ENCODE measurements at regions not wholly inside any gene's neighbourhood (a gene's known extent, or its start where the extent isn't known, plus 50 kb on each side); places are given as distances from the start of the nearest gene placed in this dataset.
"Not testable (repeated sequence)": the region's sequence is repeated elsewhere in the genome, so short reads cannot be mapped to it uniquely, and the experiment has no call there.

DNA sequence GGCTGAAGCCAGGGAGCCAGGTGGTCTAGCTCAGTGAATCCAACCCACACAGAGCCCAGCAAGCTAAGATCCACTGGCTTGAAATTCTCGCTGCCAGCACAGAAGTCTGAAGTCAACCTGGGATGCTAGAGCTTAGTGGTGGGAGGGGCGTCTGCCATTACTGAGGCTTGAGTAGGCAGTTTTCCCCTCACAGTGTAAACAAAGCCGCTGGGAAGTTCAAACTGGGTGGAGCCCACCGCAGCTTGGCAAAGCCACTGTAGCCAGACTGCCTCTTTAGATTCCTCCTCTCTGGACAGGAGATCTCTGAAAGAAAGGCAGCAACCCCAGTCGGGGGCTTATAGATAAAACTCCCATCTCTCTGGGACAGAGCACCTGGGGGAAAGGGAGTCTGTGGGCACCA is 452.1 kb downstream of the NR4A2 start:
- not testable (repeated sequence) for DNase-seq

DNA sequence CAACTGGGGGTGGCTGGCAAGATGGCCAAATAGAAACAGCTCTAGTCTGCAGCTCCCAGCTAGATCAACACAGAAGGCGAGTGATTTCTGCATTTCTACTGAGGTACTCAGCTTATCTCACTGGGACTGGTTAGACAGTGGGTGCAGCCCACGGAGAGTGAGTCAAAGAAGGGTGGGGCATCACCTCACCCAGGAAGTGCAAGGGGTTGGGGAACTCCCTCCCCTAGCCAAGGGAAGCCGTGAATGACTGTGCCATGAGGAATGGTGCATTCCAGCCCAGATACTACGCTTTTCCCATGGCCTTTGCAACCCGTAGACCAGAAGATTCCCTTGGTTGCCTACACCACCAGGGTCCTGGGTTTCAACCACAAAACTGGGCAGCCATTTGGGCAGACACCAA is 452.6 kb downstream of the NR4A2 start:
- DNase-seq = not testable (repeated sequence)

DNA sequence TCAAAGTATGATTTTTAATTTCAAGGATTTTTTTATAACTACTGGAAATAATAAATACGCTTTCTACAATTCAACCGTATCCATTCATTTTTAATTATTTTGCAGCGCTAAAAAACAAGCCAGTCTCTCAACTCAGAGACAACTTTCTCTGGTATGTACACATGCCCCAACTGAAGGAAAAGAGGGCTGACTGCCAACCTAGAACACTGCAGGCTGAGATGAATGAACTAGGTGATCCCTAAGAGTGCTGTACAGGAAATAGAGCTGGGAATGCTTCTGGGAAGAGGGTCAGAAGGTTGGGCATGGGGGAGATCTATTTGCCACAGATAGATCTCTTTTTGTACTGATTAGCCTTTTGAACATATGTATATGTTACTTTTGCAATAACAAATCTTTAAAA is 460.1 kb downstream of the NR4A2 start:
- DNase-seq = no peak

DNA sequence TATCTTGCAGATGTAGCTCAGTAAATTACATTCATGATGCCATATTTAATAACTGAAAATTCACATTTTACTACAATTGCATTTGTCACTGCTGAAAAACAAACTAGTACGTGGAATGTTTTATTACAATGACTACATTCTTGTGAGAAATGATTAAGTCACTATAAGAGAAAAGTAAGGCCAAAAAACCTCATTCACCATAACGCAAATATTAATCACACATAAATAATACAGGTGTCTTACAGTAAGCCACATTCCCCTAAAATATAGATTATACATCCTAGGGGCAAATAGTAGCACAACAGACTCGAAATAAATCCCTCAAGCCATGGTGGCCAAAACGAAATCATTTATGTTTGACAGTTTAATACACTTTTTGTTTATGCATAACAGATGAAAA is 460.6 kb downstream of the NR4A2 start:
- no peak for DNase-seq

DNA sequence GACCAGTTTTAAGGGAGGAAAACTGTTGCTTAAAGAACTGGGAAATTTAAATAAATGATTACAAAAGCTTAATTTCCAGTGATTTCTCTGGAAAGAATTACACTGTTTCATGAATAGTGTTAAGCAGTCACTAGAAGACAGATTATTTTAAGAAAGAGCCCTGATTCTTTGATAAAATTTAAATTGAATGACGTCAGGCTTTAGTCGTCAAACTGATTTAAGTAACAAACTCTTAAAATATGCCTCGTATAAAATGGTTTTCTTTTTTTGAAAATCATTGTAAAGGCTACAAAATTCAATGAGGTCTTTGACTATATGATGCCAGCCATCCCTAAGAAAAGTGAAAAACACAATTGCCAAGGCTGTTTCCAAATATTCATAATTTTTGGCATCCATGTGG is 465.0 kb downstream of the NR4A2 start:
- no peak for DNase-seq

DNA sequence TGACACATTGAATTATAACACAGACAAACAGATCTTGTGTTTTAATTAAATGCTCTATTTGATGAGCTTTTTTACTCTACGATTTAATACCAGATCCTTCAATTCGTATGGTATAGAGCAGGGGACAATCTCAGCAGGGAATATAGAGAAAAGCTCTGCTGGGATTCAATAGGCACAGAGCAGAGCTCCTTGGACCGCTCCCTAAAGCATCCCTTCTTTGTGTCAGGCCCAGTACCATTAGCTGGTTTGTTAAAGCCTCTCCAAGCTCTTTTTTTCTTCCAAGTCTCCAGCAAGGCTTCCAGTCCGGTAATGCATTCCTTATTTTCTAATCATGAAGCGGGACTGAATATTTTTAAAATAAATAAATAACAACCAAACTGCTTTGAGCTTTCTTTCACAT is 466.0 kb downstream of the NR4A2 start:
- no peak for DNase-seq

DNA sequence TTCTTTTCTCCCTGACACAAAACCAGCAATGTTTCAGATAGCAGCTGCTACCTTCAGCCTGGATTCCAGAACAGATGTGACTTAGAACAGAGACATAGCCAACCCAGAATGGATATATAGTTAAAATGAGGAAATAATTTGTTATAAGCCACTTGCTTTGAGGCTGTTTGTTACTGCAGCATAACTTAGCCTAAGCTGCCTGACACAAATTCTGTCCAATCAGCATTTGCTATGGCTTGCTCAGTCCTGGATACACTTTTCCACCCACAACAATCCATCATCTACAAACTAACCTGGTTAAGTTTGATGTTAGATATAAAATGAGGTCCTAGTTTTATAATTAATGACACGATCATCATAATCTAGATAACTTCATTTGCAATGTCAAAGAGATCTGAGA is 480.4 kb downstream of the NR4A2 start:
- no peak for DNase-seq

DNA sequence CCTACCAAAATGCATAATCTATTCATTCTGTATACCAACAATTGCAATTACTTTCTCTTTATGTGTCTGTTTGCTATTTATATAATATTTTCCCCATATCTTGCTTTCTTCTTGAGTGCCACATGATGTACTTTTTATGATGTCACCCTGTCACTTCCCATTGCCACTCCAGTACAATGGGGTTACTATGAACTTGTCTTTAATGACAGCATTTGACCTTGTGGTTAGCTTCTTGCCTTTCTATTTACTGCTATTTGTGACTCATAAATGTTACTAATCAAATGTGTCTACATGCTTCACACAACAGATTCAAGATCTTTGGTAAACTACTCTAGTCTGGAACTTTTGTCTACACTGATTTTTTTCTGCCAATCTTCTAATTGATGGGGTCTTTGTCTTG is 486.3 kb downstream of the NR4A2 start:
- DNase-seq = no peak

DNA sequence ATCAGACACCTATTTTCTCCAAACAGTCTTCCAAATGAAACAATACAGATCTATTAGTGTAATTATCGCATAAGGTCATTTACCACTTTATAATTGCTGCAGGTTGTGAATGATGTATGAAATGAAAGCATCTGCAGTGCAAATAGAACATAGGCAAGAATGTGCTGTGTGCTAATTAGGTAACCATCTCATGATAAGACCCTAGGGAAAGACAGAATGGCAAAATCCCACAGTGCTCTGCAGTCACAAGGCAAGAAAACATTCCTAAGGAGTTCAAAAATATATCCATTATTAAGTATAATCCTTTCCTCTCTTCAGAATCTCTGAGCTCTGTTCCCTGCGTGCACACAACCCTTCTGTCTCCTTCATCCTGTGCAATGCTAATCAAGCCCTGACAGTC is 488.1 kb downstream of the NR4A2 start:
- DNase-seq = no peak

DNA sequence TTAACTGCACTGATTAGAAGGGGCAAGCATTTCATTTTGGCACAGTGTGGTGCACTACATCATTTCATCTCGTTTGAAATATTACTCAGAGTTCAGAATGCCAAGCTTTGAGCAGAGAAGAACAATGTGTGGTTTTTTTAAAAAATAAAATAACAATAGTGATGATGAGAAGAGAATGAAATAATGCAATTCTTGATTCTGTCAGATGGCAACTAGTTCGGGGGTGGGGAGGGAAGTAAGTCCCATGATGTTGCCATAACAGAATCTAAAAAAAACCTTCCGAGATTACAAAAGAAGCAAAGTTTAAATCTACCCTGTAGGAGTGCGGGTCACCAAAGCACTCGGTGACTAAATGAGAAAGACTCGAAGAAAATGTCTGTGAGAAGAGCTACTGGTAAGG is 490.4 kb downstream of the NR4A2 start:
- DNase-seq = no peak

DNA sequence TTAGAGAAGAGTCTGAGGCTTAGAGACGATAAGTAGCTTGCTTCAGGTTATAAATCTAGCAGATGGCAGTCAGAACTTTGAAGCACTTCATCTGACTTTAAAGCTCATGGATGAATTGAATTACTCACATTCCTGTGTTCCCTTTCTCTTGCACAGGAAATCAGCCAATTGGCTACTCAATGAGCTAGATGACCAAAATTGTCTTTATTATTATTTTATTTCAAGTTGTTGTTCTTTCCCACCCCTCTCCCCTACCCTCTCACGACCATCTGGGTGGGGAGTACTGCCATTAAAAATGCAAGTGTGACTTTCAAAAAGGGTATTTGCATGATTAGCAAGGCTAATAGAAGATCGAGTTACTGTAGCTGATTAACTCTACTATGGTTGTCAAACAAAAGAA is 491.1 kb downstream of the NR4A2 start:
- DNase-seq = no peak

DNA sequence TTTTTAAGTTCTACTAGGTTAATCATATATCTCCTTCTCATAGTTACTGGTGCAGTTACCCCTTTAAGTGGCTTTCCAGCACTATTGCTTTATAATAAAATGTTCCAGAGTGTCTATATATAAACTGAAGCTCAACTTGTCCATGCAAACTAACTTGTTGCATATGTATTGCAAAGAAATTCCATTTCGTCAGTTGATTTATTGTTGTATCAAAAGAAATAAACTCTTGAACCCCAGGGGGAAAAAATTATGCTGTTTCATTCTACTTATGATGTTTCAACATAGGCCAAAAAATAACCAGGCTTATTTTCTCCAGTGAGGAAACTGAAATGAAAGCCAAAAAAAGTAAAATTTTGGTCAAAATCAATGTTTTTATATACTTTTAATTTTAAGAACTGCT is 491.9 kb downstream of the NR4A2 start:
- no peak for DNase-seq

DNA sequence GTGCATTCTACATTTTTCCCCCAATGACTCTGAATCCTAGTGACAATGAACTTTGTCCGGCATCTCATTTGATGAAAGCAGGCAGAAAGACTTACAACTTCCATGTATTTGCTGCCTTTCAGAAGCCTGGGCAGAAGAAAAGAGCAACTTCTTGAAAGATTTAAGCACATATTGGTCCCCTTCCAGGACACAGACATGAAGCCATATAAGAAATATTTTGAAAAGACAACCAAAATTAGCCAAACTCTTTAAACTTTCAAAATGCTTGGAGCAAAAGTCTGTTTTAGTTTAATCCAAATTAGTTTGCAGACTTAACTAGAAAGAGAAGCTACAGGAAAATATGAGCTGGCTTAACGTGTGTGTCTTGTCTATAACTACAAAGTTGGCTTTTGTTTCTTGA is 492.5 kb downstream of the NR4A2 start:
- no peak for DNase-seq

DNA sequence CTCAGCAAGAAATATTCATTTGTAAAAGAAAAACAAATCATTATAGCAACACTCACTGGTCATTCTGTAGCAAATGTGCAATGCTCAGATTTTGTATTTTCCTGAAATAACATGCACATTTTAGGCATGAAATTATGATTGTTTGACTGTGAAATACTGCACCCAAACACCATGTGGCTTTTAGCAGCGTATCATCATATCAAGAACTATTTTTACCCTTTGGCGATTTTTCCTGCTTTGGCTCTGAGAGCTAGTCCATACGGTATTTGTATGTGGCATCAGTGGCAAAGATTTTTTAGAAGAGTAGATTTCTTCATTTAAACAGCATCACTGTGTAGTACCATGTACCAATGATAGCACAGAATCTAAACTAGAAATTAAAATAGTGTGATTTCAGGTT is 493.1 kb downstream of the NR4A2 start:
- DNase-seq = no peak

DNA sequence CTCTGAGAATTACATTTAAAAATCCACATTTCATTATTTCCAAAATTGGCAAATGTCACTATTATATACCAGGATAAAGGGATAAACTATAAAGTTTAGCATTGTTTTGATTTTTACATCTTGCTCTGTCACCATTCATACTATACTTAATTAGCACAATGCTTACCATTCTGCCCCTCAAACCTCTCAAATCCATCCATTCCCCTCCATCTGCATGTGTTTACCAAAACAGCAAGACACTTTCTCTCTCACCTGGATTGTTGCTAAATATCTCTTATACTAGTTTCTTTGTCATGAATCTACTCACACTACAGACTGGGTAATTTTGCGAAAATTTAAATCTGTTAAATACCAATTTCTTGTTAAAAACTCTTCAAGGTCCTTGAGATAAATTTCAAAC is 496.1 kb downstream of the NR4A2 start:
- DNase-seq = no peak

DNA sequence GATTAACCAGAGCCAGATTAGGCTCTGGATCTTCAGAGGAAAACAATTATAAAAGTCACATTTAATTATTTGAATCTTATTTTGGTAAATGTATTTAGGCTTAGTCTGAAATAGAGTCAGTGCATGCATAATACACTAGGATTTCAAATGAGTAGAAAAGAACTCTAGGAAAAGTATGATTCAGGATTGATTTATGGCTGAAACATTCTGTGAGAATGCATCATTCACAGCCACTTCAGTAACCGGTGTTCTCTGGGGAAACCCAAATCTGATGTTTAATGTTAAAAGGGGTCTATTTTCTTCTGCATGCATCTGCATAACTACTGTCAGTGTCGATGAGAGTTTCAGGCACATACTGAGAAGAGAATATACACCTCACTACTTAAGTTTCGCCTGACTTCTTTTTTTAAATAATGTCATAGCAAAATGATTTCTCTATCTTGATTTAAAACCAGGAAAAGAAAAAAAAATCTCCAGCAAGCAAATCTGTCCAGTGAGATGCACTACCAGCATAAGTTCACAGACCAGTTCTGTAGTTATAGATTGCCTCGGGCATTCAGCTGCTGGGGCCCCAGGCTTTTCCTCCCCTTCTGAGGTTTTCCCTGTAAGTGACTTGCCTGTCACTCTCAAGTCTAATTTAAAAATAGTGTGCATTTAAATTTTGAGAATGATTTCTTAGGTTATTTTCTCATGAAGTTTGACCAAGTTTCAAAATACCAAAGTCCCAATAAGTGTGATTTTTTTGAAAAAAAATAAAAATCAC is 501.5 kb downstream of the NR4A2 start:
- DNase-seq = no peak

DNA sequence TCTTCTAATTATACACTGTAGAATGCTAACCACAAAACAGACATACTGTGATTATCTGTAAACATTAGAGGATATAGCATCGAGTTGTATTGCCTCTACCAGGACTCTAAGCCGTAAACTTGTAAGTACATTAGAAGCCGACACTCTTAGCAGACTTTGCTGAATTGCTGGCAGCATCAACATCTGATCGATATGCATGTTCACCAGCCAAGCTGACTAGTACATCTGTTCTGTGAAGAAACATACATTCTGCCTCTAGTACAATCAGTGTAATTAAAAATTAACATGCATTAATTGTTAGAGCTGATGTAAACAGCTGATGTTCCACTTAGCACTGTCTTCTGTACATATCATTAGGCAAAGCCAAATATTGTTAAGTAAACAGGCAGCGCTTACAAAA is 502.2 kb downstream of the NR4A2 start:
- no peak for DNase-seq

DNA sequence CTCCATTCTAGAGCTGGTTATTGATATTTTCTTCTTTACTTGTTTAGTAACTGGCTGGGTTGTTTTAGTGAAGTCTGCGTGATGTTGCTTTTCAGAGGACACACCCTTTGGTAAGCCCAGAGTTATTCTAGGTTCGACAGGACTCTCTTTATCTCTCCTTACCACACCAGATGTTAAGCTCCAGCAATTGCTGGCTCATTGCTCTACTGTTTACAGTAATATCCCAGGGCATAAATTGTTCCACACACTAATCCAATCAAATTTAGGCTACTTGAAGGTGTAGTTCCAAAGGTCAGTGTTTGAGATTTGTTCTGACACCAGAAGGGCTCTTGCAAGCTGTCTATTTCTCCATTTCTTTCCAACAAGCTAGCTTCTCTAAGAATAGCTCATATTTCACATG is 506.6 kb downstream of the NR4A2 start:
- DNase-seq = no peak

DNA sequence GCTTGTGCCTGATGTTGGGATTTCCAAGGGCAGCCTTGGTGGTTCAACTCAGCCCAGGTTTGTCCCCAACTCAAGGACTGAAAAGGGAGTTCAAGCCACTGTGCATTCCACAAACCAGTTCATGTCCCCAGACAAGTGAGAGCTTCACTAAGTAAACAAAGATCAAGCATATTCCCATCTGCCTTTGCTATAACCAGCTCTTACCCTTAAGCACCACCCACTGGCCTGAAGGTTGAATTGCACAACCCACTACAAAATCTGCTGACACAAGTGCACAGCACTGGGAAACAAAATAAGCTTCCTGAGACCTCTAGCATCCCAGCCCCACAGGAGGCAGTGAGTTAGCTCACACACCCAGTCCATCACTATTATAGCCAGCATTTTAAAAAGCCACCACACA is 516.7 kb downstream of the NR4A2 start:
- DNase-seq = no peak

DNA sequence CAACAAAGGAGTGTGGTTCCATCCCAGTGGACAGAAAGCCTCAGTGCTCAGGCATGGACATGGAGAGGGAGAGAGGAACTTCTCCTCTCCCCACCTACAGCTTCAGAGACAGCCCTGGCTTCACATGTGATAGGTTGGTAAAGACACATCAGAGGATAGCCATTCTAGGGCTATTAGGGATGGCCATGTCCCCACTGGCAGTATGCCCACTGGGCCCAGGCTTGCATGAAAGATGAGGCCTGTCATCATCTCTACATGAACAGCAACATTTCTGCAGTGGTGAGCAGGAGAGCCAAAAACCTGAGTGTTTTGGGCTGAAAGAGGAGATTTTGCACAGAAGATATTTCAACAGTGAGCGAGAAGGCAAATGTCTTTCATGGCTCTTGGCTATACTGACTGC is 517.2 kb downstream of the NR4A2 start:
- DNase-seq = no peak

DNA sequence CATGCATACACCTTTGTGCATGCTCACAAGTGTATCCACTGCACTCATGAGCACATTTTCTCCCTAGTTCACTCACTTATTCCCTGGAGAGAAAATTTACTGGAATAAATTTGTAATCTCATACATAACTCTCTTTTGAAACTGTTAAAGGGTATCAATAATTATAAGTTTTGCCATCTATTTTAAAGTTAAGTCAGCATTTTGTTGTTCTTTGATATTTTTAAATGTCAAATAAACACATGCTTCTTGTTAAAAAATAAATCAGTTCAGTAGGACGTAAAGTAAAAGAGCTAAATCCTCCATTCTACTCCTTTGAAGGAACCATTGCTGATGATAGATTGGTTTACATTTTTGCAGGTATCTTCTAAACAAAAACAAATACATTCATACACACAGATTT is 522.1 kb downstream of the NR4A2 start:
- DNase-seq = no peak

DNA sequence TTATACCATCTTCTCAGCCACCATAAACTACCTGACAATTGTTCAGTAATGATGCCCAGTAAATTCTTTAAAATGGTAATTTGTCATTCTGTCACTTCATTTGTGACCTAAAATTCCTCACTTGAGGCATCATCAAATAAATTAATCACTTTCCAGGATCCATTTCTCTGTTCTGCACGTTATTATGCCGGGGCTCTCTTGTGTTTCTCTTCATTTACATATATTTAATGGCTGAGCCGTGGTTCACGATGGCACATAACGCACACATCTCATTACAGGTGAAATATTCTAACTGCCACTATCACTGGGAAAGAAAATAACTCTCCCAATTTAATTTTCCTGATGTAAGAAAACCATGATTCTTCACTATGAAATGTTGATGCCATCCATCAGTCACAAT is 529.6 kb downstream of the NR4A2 start:
- no peak for DNase-seq

DNA sequence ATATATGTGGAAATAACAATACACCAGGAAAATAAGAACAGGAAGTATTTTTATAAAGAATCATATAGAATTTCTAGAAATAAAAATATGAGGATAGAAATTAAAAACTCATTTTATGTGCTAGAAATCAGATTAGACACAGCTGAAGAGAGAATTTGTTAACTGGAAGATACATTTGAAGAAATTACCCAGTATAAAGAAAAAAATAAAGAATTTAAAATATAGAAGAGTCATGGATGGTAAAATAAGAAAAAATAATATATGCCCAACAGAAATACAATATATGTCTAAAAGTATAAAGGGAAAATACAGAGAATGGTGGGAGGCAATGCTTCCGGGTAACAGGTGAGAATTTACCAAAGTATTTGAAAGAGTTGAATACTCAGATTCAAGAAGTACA is 539.9 kb downstream of the NR4A2 start:
- no peak for DNase-seq

DNA sequence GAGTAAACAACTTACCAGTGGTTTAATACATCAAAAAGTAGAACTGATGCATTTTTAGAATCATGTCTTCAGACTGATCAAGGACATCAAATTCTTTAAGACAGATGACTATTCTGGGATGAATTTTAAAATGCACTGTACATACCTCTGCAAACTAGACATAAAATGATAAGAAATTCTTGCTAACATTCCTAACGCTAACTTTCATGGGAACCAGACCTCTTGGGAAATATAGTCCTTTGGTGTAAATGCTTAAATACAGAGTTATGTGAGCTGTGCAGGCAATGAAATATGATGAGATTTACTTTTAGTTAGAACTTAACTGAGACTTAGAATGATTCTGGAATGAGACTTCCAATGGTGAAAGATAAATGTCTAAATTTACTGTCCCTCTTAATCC is 562.0 kb downstream of the NR4A2 start:
- no peak for DNase-seq

DNA sequence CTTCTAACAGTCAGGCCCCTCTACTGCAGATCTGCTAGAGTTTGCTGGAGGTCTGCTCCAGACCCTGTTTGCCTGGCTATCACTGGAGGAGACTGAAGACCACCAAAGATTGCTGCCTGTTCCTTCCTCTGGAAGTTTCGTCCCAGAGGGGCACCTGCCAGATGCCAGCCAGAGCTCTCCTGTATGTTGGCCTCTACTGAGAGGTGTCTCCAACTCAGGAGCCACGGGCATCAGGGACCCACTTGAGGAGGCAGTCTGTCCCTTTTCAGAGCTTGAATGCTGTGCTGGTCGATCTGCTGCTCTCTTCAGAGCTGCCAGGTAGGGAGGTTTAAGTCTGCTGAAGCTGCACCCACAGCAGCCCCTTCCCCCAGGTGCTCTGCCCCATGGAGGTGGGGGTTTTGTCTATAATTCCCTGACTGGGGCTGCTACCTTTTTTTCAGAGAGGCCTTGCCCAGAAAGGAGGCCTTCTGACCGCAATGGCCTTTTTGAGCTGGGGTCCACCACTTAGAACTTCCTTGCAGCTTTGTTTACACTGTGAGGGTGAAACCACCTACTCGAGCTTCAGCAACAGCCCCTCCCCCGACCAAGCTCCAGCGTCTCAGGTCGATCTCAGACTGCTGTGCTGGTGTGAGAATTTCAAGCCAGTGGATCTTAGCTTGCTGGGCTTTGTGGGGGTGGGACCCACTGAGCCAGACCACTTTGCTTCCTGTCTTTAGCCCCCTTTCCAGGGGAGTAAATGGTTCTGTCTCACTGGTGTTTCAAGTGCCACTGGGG is 566.0 kb downstream of the NR4A2 start:
- DNase-seq = no peak
